HepG2 (cell line): ENCODE measurements at regions not wholly inside any gene's neighbourhood (a gene's known extent, or its start where the extent isn't known, plus 50 kb on each side); places are given as distances from the start of the nearest gene placed in this dataset.

Source experiments
- ATAC-seq: fragments of 200-7000 bp; cut with Tn5 transposase; 3 replicates; pipeline ENCODE4 v1.9.1; 2020; ENCODE audit warnings: mild to moderate bottlenecking, moderate library complexity
- BruUV-seq: library from RNA; stranded (reverse); fragments of 400-500 nt; replicated peaks from 2 replicates; lab custom pipeline; 2021; lab: Mats Ljungman, UMichigan
- CTCF ChIA-PET: fragments of 300-600 bp; formaldehyde crosslinking; extraction: SDS; loops from one replicate; lab custom pipeline; 2021; ENCODE audit warnings: low total read pairs, inconsistent platforms, low intra/inter-chr PET ratio; lab: Yijun Ruan, JAX
- POLR2A ChIA-PET: fragments of 350-600 bp; sonication (Branson Sonifier 250); formaldehyde crosslinking; loops from one replicate; lab custom pipeline; 2020; ENCODE audit warnings: antibody characterized with exemption, inconsistent platforms; lab: Yijun Ruan, JAX
- DNase-seq: peaks from one replicate; pipeline ENCODE4 v3.0.0-alpha.2; 2015; ENCODE audit warnings: low spot score
- FAIRE-seq: peaks from 3 replicates; lab custom pipeline; 2011; peaks lifted over from hg19 to GRCh38; lab: Jason Lieb, UNC
- H2AFZ ChIP-seq: one replicate; pipeline ENCODE4 v1.6.1; 2011; ENCODE audit warnings: low read length, inconsistent platforms
- H3K27ac ChIP-seq: fragments of 300-600 bp; 3 replicates; pipeline ENCODE4 v1.8.0; 2011; ENCODE audit warnings: mixed run types, mild to moderate bottlenecking, mixed read lengths, low read length, inconsistent platforms; ENCODE audit not compliant: insufficient read depth; ENCODE audit errors: extremely low read length
- H3K27me3 ChIP-seq, 2 experiments: fragments of 200-600 bp in 1 of 2; 2 replicates in 1 of 2; 3 replicates in 1 of 2; pipeline versions ENCODE4 v1.6.0 to v1.8.0; 2011; ENCODE audit warnings: low read length in 2 of 2, mild to moderate bottlenecking in 2 of 2, moderate library complexity in 2 of 2, inconsistent platforms in 1 of 2; ENCODE audit not compliant: insufficient read depth in 2 of 2, control insufficient read depth in 1 of 2
- H3K36me3 ChIP-seq, 2 experiments: fragments of 200-600 bp in 1 of 2; replicated peaks in 1 of 2; 2 replicates in 1 of 2; 3 replicates in 1 of 2; pipeline versions ENCODE4 v1.5.1 to v1.8.0; 2011; ENCODE audit warnings: low read length in 2 of 2, inconsistent platforms in 1 of 2; ENCODE audit not compliant: insufficient read depth in 2 of 2, control insufficient read depth in 1 of 2
- H3K4me1 ChIP-seq: 2 replicates; pipeline ENCODE4 v1.5.1; 2012; ENCODE audit warnings: low read length, inconsistent platforms; ENCODE audit not compliant: insufficient read depth
- H3K4me2 ChIP-seq: 2 replicates; pipeline ENCODE4 v1.6.0; 2011; ENCODE audit warnings: low read depth, low read length, inconsistent platforms
- H3K4me3 ChIP-seq, 3 experiments: fragments of 200-600 bp in 1 of 3; sonication (generic), shearing (Covaris generic) in 1 of 3; replicated peaks in 1 of 3; 2 replicates each; pipeline ENCODE4 v1.5.1; 2011 to 2016; ENCODE audit warnings: low read length in 3 of 3, inconsistent platforms in 2 of 3, low read depth in 2 of 3, mild to moderate bottlenecking in 2 of 3, control low read depth in 1 of 3, mixed read lengths in 1 of 3; ENCODE audit not compliant: insufficient read depth in 1 of 3
- H3K79me2 ChIP-seq: one replicate; pipeline ENCODE4 v1.6.1; 2011; ENCODE audit warnings: low read length, inconsistent platforms; ENCODE audit not compliant: insufficient read depth
- H3K9ac ChIP-seq: 2 replicates; pipeline ENCODE4 v1.6.0; 2011; ENCODE audit warnings: mild to moderate bottlenecking, low read depth, low read length, inconsistent platforms; ENCODE audit not compliant: insufficient read depth
- H3K9me3 ChIP-seq: 2 replicates; pipeline ENCODE4 v1.5.1; 2012; ENCODE audit warnings: mild to moderate bottlenecking, low read length
- H4K20me1 ChIP-seq: 2 replicates; pipeline ENCODE4 v1.6.0; 2011; ENCODE audit warnings: inconsistent platforms, mild to moderate bottlenecking, low read length, moderate library complexity; ENCODE audit not compliant: insufficient read depth
- CHD2 ChIP-seq: IDR thresholded peaks from 2 replicates; pipeline ENCODE4 v1.6.1; 2011; ENCODE audit warnings: low read depth, low read length, improper control_type of control experiment
- ETV5 ChIP-seq: IDR thresholded peaks from 2 replicates; pipeline ENCODE4 v1.6.1; 2018; ENCODE audit warnings: missing biosample characterization, missing genetic modification reagents, inconsistent platforms, borderline replicate concordance
- FOXO1 ChIP-seq: sonication (generic); formaldehyde crosslinking; IDR thresholded peaks from 2 replicates; pipeline ENCODE4 v1.4.0; 2020; ENCODE audit warnings: missing genetic modification reagents
- HMG20A ChIP-seq: IDR thresholded peaks from 2 replicates; pipeline ENCODE4 v1.6.1; 2016; ENCODE audit warnings: borderline replicate concordance
- HOXD1 ChIP-seq: sonication (generic); formaldehyde crosslinking; IDR thresholded peaks from 2 replicates; pipeline ENCODE4 v1.5.0; 2020; ENCODE audit warnings: missing genetic modification reagents
- IRX3 ChIP-seq: sonication (generic); formaldehyde crosslinking; IDR thresholded peaks from 2 replicates; pipeline ENCODE4 v1.8.1; 2023; ENCODE audit warnings: mild to moderate bottlenecking, low read depth, missing genetic modification reagents, borderline replicate concordance
- KAT2B ChIP-seq: fragments of 150-350 bp; IDR thresholded peaks from 2 replicates; pipeline ENCODE4 v1.6.1; 2014; ENCODE audit warnings: low read depth, low read length, borderline replicate concordance
- KLF13 ChIP-seq: sonication (generic); formaldehyde crosslinking; IDR thresholded peaks from 2 replicates; pipeline ENCODE4 v1.4.0; 2020; ENCODE audit warnings: mild to moderate bottlenecking, missing genetic modification reagents
- PHB2 ChIP-seq: fragments of 450-650 bp; IDR thresholded peaks from 2 replicates; pipeline ENCODE4 v1.6.1; 2018; ENCODE audit not compliant: partially characterized antibody
- SMC3 ChIP-seq: IDR thresholded peaks from 2 replicates; pipeline ENCODE4 v1.6.1; 2011; ENCODE audit warnings: low read length, improper control_type of control experiment
- SOX6 ChIP-seq, 2 experiments: fragments of 450-650 bp in 1 of 2; sonication (generic) in 1 of 2; formaldehyde crosslinking in 1 of 2; IDR thresholded peaks; 2 replicates each; pipeline versions ENCODE4 v1.4.0 to v1.6.1; 2017 to 2020; ENCODE audit warnings: antibody characterized with exemption in 1 of 2, mild to moderate bottlenecking in 1 of 2, missing genetic modification reagents in 1 of 2
- TMF1 ChIP-seq: sonication (generic); formaldehyde crosslinking; IDR thresholded peaks from 2 replicates; pipeline ENCODE4 v1.8.1; 2022; ENCODE audit warnings: low read depth, missing genetic modification reagents
- ZNF350 ChIP-seq: sonication (generic); formaldehyde crosslinking; IDR thresholded peaks from 2 replicates; pipeline ENCODE4 v1.4.0; 2020; ENCODE audit warnings: mild to moderate bottlenecking, low read depth, missing genetic modification reagents, borderline replicate concordance
- ZNF841 ChIP-seq: sonication (generic); formaldehyde crosslinking; IDR thresholded peaks from 2 replicates; pipeline ENCODE4 v1.8.1; 2023; ENCODE audit warnings: missing genetic modification reagents, borderline replicate concordance
- WGBS: methylation state at CpG from one replicate; pipeline ENCODE4 v1.1.6; 2017; ENCODE audit warnings: low lambda C conversion rate; 5-methylcytosine and 5-hydroxymethylcytosine counted together
- in situ Hi-C: cut with HindIII; loops from 2 replicates; pipeline ENCODE4 v1.10.0; 2017; ENCODE audit warnings: low pct_unique_long_range_greater_than_20kb; ENCODE audit not compliant: extremely low pct_ligation_motif_present
- intact Hi-C: fragments of 100-400 bp; cut with micrococcal nuclease; formaldehyde crosslinking; loops from one replicate; pipeline ENCODE4 v1.10.0; 2022; ENCODE audit not compliant: unreplicated experiment
- TF ChIP-seq, protein P1 (sequence below): sonication (generic); formaldehyde crosslinking; IDR thresholded peaks from 2 replicates; pipeline ENCODE4 v1.4.0; 2020; ENCODE audit warnings: mild to moderate bottlenecking, missing genetic modification reagents
- TF ChIP-seq, protein P2 (sequence below): sonication (generic); formaldehyde crosslinking; IDR thresholded peaks from 2 replicates; pipeline ENCODE4 v1.4.0; 2020; ENCODE audit warnings: missing genetic modification reagents, borderline replicate concordance
- TF ChIP-seq, protein P3 (sequence below): IDR thresholded peaks from 2 replicates; pipeline ENCODE4 v1.6.1; 2016; ENCODE audit warnings: control low read depth

DNA sequence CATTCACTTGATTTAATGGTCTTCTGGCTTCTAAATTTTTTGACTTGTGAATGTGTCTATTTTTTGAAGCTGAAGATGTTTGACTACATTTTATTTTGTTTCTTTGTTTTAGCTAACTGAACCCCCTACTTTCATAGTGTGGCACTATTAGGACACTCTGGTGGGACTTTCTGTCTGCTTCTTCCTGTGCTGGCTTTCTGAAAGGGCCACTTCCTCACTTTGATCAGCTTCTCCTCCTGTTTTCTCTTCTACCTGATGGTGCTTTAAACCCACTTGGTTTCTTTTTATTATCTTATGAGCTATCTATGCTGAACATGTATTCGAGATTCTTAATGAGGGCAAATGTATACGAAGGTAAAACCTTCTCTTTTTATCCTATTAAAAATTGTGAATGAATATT is 186.1 kb upstream of the CASK start:
- CTCF ChIA-PET, result no interaction called here

More for the DNA sequence above, 186.1 kb upstream of the CASK start:
- POLR2A ChIA-PET, result no interaction called here
- 40% methylated on average over 2 of the region's 2 CpGs for WGBS
- Histone ChIP-seq H3K9me3 (no peaks in the 10 kb centered on the region), H3K27ac (no peak overlapping the region), H3K4me2 (no peak overlapping the region), H3K27me3 (no peaks in the 10 kb centered on the region), H4K20me1 (no peaks in the 10 kb centered on the region), H3K36me3 (no peaks in the 10 kb centered on the region), H2AFZ (no peak overlapping the region), H3K9ac (no peak overlapping the region), H3K4me1 (no peaks in the 10 kb centered on the region), H3K79me2 (no peaks in the 10 kb centered on the region), H3K4me3 (no peak overlapping the region)
- DNase-seq, result no peak
- no peak for FAIRE-seq
- no TSS peak for BruUV-seq
- in situ Hi-C loops, result no loop called here
- TF ChIP-seq, protein P1, sequence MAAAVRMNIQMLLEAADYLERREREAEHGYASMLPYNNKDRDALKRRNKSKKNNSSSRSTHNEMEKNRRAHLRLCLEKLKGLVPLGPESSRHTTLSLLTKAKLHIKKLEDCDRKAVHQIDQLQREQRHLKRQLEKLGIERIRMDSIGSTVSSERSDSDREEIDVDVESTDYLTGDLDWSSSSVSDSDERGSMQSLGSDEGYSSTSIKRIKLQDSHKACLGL (CRISPR knock-in tag), result no peak
- no peak for TF ChIP-seq ZNF841
- no peak for TF ChIP-seq ZNF350 (CRISPR knock-in tag)
- no peak for TF ChIP-seq HOXD1
- TF ChIP-seq, protein P2, sequence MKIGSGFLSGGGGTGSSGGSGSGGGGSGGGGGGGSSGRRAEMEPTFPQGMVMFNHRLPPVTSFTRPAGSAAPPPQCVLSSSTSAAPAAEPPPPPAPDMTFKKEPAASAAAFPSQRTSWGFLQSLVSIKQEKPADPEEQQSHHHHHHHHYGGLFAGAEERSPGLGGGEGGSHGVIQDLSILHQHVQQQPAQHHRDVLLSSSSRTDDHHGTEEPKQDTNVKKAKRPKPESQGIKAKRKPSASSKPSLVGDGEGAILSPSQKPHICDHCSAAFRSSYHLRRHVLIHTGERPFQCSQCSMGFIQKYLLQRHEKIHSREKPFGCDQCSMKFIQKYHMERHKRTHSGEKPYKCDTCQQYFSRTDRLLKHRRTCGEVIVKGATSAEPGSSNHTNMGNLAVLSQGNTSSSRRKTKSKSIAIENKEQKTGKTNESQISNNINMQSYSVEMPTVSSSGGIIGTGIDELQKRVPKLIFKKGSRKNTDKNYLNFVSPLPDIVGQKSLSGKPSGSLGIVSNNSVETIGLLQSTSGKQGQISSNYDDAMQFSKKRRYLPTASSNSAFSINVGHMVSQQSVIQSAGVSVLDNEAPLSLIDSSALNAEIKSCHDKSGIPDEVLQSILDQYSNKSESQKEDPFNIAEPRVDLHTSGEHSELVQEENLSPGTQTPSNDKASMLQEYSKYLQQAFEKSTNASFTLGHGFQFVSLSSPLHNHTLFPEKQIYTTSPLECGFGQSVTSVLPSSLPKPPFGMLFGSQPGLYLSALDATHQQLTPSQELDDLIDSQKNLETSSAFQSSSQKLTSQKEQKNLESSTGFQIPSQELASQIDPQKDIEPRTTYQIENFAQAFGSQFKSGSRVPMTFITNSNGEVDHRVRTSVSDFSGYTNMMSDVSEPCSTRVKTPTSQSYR (CRISPR knock-in tag), result no peak
- no peak for TF ChIP-seq TMF1 (CRISPR knock-in tag)
- TF ChIP-seq CHD2, result no peak
- TF ChIP-seq KAT2B, result no peak
- TF ChIP-seq KLF13 (CRISPR knock-in tag), result no peak
- no peak for TF ChIP-seq HMG20A (CRISPR knock-in tag)
- no peak for TF ChIP-seq PHB2
- no peak for TF ChIP-seq SOX6 (IDR thresholded peaks at IDR 0.05)
- no peak for TF ChIP-seq SOX6 (CRISPR knock-in tag; IDR thresholded peaks at IDR 0.05)
- TF ChIP-seq SMC3, result no peak
- TF ChIP-seq FOXO1, result no peak
- TF ChIP-seq IRX3 (CRISPR knock-in tag), result no peak
- TF ChIP-seq, protein P3, sequence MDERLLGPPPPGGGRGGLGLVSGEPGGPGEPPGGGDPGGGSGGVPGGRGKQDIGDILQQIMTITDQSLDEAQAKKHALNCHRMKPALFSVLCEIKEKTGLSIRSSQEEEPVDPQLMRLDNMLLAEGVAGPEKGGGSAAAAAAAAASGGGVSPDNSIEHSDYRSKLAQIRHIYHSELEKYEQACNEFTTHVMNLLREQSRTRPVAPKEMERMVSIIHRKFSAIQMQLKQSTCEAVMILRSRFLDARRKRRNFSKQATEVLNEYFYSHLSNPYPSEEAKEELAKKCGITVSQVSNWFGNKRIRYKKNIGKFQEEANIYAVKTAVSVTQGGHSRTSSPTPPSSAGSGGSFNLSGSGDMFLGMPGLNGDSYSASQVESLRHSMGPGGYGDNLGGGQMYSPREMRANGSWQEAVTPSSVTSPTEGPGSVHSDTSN (CRISPR knock-in tag), result no peak
- TF ChIP-seq ETV5 (CRISPR knock-in tag), result no peak
- no peak for ATAC-seq
- intact Hi-C loops, result no loop called here
